ENCODE measurements at regions not wholly inside any gene's neighbourhood (a gene's known extent, or its start where the extent isn't known, plus 50 kb on each side); places are given as distances from the start of the nearest gene placed in this dataset.
"Not testable (repeated sequence)": the region's sequence is repeated elsewhere in the genome, so short reads cannot be mapped to it uniquely, and the experiment has no call there.

DNA sequence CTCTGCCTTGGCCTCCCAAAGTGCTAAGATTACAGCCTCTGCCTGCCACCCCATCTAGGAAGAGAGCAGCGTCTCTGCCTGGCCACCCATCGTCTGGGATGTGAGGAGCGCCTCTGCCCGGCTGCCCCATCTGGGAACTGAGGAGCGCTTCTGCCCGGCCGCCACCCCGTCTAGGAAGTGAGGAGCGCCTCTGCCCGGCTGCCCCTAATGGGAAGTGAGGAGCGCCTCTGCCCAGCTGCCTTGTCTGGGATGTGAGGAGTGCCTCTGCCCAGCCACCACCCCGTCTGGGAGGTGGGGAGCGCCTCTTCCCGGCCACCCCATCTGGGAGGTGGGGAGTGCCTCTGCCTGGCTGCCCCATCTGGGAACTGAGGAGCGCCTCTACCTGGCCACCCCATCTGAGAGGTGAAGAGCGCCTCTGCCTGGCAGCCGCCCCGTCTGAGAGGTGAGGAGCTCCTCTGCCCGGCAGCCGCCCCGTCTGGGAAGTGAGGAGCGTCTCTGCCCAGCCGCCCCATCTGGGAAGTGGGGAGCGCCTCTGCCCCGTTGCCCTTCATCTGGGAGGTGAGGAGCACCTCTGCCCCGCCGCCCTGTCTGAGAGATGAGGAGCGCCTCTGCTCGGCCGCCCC, 481.0 kb upstream of the GNPDA2 start:
- not testable (repeated sequence) for DNase-seq

DNA sequence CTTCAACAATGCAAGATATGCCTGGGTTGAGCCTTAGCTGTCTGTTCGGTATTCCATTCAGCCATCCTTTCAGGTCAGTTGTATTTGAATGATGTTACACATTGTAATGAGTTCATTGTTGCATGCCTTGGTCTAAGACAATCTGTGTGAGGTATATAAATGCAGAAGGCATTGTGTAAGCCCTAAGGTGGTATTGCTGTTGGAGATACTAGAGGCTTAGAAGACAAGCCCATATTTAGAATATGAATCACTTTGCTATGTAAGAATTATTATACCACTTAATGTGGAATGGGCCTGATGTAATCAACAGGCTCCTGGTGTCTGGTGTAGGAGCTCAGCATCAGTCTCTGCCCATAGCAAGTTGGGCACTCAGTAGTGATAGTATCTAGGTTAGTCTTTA, 473.4 kb upstream of the GNPDA2 start:
- no peak for DNase-seq

DNA sequence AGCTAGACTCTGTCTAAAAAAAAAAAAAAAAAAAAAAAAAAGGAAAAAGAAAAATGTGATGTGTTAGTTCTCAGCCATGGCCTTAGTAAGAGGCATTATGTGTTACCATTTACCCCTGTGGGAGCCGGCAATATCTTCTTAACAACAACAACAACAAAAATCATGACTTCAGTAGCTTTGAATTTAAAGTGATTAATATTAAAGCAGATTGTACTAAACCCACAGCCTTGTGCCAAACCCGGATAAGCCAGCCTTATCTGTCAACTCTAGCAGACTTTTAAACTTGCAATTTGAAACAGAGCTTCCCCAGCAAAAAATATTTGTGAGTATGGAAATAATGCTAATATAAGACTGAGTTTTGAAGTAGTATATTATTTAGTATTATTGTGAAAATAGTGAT, 462.1 kb upstream of the GNPDA2 start:
- DNase-seq: no peak

DNA sequence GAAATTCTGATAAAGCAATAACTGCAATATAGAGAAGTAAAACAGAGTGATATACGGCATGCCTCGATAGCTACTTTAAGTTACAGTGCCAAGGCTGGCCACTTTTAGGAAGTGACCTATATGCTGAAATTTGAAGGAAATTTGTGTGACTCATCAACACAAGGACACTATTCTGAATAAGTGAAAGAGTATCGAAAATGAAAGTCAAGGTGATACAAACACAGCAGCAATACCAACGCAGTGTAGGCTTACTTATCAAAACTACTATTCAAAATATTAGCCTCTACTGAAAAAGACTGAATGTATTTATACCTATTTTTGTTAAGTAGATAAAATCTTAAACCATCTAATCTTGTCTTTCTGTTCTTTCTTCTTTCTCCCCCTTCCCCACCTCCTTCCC, 459.9 kb upstream of the GNPDA2 start:
- no peak for DNase-seq

DNA sequence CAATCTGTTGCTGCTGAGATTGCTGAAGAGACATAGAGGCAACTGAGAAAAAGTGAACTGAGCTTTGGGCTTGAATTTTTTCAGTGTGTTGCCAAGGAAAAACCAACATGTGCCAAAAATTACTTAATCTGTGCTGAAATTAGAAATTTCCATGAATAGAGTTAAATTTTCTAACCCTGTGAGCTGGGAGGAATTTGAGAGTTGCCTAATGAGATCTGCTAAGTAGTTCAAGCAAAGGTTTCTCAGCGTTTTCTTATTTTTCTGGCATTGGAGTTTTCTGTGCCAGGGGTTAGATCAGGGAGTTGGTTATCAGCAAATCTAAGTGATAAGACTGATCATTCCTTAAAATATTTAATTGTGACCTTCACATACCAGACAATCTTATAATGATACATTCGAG, 457.5 kb upstream of the GNPDA2 start:
- no peak for DNase-seq

DNA sequence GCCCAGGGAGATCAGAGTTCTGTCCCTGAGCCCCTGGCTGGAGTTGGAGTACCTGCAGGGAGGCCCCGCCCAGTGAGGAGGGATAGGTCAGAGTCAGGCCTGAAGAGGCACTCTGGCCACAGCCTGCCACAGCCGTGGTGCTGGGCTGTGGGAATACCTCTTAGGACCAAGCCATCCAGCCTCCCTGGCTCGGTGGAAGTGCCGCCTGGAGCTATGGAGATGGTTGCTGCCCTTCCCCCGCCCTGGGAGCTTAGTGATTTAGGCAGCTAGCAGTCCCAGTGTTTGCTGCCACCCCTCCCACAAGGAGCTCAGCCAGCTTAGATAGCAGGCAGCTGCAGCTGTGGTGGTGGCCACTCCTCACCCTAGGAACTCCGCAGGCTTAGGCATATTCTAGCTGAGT, 446.3 kb upstream of the GNPDA2 start:
- DNase-seq: no peak

DNA sequence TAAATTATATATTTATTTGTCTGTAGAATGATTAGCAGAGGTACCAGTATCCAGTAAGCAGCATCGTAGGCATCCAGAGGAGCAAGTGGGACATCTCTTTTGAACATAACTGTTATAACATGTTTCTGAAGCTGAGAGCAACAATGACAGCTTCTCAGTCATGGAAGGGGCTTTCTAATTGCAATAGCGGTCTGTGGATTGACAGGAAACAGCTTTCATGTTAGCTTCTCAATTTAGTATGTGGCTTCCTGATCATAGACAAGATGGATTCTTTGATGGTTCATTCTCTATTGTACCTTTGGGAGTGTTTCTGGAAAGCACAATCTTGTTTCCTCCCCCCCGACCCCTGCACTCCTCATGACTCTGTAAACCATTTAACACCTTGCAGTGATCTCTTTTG, 434.6 kb upstream of the GNPDA2 start:
- DNase-seq: no peak

DNA sequence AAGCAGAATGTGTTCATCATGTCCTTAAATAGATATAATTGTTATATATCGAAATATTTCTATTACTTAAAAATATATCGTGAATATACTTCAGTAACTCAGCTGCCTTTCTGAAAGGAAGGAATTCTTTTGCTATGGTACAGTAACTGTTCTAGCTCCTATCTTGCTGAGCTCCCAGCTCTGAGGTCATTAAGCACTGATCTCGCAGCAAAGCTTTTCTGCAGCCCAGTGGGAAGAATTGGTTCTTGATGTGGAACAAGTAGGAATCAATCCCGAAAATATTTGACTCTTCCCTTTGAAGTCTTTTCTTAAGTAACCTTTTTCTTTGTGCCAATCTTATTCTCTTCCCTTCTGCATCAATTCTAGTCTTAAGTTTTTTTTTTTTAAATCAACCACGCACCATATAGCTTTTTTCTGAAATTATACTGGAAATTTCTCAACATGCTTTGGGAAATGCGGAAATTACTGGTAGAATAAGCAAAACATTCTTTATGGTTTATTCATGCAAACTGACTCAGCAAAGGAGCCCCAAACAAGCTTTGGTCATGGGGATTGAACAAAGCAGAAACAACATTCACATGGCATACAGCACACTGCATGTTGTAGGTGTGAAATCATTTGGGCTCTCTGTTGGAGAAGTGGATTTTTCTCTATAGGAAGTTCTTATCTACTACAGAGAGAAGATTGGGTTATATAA, 428.9 kb upstream of the GNPDA2 start:
- no peak for DNase-seq

DNA sequence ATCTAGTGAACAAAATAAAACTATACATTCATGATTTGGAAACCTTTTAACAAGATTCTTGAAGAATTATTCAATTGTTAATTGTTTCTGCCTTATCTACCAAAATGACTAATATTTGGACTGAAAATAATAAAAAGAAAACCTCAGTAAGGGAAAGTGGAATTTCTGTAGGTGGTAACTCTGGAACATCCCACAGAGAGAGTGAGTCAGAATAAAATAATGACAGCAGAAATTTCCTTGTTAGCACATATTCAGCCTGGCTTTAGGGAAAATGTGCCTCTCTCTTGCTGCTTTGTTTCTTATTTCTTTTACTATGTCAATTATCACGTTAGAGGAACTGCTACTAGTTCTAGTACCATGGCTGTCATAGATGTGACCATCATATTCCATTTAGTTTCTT, 421.5 kb upstream of the GNPDA2 start:
- no peak for DNase-seq

DNA sequence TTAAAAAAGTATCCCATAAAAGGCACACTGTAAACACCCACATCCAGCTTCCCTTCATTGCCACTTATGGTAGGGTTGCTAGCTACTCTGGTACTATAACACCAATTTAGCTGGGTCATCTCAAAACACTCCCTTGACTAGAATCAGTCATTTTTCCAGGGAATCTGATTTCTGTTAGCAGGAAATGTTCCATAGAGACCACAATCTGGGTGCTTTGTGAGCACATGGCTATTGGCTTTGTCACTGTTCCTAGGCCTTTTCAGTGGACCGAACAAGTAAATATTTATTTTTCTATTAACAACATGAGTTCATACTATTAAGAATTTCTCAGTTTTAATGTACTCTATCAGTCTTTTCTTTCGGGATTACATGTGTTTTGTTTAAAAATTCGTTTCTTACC, 404.7 kb upstream of the GNPDA2 start:
- DNase-seq: no peak

DNA sequence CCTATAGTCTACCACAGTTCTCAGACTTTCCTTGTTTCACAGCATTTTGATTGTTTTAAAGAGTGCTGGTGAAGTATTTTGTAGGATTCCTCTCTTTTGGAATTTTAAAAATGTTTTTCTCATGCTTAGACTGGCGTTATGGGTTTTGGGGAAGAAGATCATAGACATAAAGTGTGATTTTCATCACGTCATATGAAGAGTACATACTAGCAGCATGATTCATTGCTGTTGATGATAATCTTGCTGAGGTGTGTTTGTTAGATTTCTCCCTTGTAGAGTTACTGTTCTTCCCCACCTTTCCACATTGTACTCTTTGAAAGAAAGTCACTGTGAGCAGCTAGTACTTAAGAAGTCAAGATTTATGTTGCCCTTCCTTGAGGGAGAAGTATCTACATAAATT, 396.1 kb upstream of the GNPDA2 start:
- DNase-seq: no peak

DNA sequence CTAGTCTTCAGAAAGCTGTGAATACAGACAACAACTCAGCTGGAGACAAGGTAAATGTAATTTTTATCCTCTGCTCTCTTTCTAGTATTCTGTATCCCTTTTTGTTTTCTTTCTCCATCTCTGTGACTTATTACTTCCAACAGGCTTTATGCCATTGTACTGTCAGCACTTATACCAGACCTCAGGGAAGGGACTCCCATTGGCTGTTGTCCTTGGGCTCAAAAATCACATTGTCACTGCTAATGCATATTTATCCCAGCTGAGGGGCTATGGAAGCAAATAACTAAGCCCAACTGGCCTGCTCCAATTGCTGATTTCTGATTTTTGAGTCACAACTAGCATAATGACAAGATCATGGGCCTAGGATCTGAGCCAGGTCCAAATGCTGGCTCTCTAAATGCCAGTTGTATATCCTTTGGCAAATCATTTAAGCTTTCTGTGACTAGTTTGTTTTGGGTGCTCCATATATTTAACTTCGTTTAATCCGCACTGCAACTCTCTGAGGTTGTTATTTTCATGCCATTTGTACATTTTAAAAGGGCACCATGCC, 395.1 kb upstream of the GNPDA2 start:
- DNase-seq: no peak

DNA sequence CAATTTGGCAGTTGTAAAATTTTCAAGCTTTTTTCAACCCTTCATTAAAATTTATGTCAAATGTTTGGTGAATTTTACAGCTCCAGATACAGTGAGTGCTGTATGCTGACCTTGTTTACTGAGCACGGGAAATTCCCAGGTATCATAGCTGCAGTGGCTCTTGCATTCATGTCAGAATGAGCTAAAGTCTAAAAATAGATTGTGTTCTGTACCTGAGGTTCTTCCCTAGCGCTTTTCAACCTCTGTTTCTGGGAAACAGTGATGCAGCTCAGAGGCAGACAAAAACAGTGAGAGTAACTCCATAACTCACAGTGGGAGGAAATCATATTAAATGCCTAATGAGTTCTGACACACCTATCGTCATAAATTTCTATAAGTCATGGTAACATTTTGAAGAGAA, 393.8 kb upstream of the GNPDA2 start:
- no peak for DNase-seq

DNA sequence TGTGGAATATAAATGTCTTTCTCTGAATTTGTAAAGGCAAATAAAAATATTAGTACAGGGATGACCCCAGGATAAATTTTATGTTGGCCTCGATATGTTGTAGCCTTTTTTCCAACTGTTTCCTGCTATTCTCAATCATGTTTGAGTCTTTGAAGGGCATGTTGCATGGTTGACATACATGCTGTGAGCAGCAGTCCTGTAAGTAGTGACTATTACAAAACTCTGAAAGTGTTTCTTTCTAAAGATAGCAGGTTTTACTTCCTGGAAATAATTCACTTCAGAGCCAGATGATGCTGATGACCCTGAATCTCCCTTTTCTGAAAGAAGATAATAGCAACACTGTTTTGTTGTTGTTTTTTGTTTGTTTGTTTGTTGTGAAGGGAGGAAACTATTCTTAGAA, 393.0 kb upstream of the GNPDA2 start:
- no peak for DNase-seq

DNA sequence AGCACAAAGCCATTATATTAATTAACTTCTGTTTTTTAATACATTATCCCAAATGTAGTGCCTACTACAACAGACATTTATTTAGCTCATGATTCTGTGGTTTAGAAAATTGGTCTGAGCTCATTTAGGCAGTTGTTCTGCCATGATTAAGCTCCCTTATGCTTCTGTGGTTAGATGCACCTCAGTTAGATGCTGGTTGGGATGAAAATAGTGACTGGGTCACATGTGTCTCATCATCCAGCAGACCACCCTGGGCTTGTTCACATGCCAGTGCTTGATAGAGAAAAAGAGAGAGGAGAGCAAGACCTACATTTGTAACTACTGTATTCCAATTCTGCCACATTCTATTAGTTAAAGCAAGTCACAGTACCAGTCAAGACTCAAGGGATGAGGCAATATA, 376.4 kb upstream of the GNPDA2 start:
- no peak for DNase-seq

DNA sequence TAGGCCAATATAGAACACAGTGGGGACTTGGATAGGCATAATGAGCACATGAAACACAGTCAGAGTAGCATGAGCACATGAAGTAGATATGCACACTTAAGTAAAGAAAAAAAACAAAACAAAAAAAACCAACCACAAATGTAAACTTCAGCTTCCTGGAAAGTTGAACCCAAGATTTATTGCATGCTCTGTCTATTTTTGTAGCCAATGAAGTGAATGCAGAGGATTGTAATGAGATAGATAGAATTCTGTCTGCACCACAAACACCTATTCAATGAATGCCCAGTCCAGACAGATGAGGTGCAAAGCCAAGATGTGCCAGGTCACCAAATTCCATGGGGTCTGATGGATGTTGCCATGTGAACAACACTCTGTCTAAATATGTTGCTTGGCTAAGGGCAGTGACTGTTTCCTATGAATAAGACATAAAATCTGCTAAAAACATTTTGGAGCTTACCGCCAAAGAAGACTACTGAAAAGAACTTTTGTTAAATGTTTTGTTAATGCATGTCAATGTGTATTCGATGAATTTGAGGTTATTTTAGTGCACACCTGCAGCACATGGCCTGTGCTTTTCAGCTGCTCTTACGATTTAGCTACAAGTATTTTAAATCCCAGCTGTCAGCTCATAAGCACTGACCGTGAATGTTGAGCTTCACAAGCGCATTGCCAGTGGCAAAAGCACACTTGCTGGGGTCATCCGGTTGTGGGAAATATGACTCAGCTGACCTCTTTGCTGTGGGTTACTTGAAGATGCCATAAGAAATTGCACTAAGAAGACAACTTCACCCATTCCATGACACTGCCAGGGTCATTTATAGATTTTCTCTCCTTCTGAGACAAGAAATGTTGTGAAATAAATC, 374.8 kb upstream of the GNPDA2 start:
- no peak for DNase-seq

DNA sequence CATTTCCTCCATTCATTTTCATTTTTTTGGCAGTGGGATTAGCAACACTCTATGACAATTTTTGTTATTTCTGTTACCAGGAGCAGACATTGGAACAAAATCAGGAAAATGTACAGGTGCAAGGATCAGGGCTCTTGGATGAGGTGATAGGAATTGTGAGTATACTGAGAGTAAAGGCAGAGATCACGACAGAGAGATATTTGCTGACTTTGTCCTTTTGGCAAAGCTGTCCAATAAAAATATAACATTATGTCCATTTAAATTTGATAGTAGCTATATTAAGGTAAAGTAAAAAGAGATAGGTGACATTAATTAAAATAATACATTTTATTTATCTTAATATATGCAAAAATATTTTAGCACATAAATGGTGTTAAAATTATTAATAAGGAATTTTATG, 373.1 kb upstream of the GNPDA2 start:
- no peak for DNase-seq

DNA sequence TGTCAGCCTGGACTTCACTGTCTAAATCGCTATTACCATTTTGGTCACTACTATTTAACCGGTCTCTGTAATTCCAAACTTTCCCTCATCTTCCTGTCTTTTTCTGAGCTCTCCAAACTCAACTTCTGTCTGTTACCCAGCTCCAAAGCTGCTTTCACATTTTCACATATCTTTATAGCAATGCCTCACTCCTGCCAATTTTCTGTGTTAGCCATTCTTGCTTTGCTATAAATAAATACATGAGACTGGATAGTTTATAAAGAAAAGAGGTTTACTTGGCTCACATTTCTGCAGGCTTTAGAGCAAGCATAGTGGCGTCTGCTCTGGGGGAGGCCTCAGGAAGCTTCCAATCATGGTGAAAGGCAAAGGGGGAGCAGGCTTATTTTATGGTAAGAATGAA, 368.3 kb upstream of the GNPDA2 start:
- no peak for DNase-seq

DNA sequence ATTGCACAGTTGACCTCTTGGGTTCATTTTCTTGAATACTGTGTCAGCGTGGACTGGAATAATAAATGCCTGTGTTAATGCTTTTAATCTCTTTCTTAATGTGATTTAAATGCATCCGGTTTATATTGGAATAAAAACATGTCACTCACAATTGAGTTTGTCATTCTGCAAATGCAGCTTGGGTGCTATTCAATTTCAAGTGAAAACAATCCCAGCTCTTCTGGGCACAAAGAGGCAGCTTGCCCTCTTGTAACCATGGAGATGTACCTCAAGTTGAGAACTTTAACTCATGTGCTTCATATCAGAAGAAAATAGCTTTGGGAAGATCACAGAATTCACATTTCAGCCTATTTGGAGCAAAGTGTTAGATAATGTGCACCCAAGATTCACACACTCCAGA, 355.7 kb upstream of the GNPDA2 start:
- no peak for DNase-seq

DNA sequence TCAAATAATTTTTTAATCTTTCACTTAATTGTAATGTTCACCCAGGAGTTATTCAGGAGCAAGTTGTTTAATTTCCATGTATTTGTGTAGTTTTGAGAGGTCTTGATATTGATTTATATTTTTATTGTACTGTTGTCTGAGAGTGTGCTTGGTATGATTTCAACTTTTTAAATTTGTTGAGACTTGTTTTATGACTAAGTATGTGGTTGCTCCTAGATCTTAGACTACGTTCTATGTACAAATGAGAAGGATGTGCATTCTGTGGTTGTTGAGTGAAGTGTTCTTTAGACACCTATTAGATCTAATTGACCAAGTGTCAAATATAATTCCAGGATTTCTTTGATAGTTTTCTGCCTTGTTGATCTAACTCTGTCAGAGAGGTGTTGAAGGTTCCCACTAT, 353.3 kb upstream of the GNPDA2 start:
- no peak for DNase-seq

DNA sequence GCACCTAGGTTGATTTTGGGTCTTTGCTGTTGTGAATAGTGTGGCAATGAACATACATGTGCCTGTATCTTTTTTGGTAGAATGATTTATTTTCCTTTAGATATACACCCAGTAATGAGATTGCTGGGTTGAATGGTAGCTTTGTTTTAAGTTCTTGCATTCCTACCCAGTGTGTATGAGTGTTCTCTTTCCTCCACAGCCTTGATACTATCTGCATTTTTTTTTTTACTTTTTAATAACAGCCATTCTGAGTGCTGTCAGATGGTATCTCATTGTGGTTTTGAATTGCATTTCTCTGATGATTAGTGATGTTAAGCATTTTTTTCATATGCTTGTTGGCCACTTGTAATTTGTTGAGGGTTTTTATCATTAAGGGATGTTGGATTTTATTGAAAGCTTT, 351.8 kb upstream of the GNPDA2 start:
- DNase-seq: no peak

DNA sequence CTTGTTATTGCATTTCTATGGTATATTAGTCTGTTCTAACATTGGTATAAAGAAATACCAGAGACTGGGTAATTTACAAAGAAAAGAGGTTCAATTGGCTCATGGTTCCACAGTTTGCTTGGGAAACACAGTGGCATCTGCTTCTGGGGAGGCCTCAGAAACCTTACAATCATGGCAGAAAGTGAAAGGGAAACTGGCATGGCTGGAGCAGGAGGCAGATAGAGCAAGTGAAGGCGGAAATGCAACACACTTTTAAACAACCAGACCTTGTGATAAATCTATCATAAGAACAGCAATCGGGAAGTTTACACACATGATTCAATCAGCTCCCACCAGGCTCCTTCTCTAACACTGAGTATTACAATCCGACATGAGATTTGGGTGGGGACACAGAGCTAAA, 346.6 kb upstream of the GNPDA2 start:
- DNase-seq: no peak

DNA sequence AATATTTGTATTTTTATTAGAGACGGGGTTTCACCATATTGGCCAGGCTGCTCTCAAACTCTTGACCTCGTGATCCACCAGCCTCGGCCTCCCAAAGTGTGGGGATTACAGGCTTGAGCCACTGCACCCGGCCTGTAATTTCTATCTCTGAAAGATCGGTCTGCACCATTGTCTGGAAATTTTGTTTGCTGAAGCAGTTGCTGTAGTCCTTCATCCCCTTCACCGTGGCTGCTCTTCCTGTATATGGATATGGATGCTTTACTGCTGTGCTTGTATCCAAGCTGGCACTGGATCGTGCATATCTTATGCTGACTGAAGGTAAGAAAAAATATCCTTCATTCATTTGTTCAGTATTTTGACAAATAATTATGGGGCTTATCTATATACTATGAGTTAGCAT, 338.4 kb upstream of the GNPDA2 start:
- DNase-seq: no peak

DNA sequence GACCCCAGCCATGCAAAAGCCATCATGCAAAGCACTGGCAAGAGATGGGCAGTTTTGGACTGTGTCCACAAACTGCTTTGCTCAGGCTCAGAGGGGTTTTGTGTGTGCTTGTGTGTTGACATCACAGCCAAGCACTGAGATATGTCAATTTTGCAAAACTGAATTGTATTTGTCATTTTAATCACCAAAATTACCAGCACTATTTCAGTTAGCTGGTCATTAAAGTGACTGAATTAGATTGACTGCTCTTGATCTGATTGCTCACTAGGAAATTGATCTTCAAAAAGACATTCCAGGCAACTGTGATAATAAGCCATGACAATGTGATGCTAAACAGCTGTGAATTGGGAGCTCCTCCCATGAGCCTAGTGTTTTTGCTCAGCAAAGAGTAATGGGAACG, 337.3 kb upstream of the GNPDA2 start:
- DNase-seq: no peak

All from CD4-positive, alpha-beta T cell treated with Interleukin-6 for 4 hours (primary cell).